B cell (primary cell): ENCODE measurements at regions not wholly inside any gene's neighbourhood (a gene's known extent, or its start where the extent isn't known, plus 50 kb on each side); places are given as distances from the start of the nearest gene placed in this dataset.

Experiments
- ATAC-seq: fragments of 200-7000 bp; cut with Tn5 transposase; one replicate; pipeline ENCODE4 v1.10.0; 2021; ENCODE audit warnings: low read depth, mild to moderate bottlenecking, moderate number of reproducible peaks, moderate library complexity
- CTCF ChIA-PET: fragments of 350-600 bp; sonication (Branson Sonifier 250); formaldehyde crosslinking; loops from one replicate; lab custom pipeline; 2021; ENCODE audit warnings: antibody characterized with exemption, inconsistent platforms; lab: Charles Lee
- POLR2A ChIA-PET: fragments of 350-600 bp; sonication (Branson Sonifier 250); formaldehyde crosslinking; loops from one replicate; lab custom pipeline; 2021; ENCODE audit warnings: antibody characterized with exemption; lab: Charles Lee
- DNase-seq: peaks from one replicate; pipeline ENCODE4 v3.0.0; 2013
- H2AFZ ChIP-seq: 2 replicates; pipeline ENCODE4 v1.6.1; 2012; ENCODE audit warnings: mild to moderate bottlenecking, low read depth, low read length; ENCODE audit not compliant: insufficient read depth, poor library complexity, severe bottlenecking
- H3K27ac ChIP-seq, 2 donors: 1 replicate in 1 of 2; 2 replicates in 1 of 2; pipeline ENCODE4 v1.5.1; 2012 to 2013; ENCODE audit warnings: low read length in 2 of 2, mild to moderate bottlenecking in 2 of 2, moderate library complexity in 1 of 2
- H3K27me3 ChIP-seq, 4 experiments: fragments of 200-600 bp in 1 of 4; sonication (generic) in 1 of 4; replicated peaks in 1 of 4; 1 replicate in 2 of 4; 2 replicates in 2 of 4; pipeline versions ENCODE4 v1.6.1 to v1.7.0; 2013 to 2016; ENCODE audit warnings: low read length in 3 of 4, mild to moderate bottlenecking in 2 of 4, mixed read lengths in 1 of 4, moderate library complexity in 1 of 4; ENCODE audit not compliant: insufficient read depth in 4 of 4, control insufficient read depth in 3 of 4; ENCODE audit errors: control extremely low read depth in 1 of 4
- H3K36me3 ChIP-seq, 2 experiments: replicated peaks in 1 of 2; 1 replicate in 1 of 2; 2 replicates in 1 of 2; pipeline versions ENCODE4 v1.6.1 to v1.7.1; 2013; ENCODE audit warnings: low read length in 1 of 2; ENCODE audit not compliant: insufficient read depth in 2 of 2, control insufficient read depth in 1 of 2; ENCODE audit errors: control extremely low read depth in 1 of 2, extremely low read depth in 1 of 2
- H3K4me1 ChIP-seq, 2 donors: fragments of 200-600 bp in 1 of 2; sonication (generic) in 1 of 2; 1 replicate in 1 of 2; 2 replicates in 1 of 2; pipeline versions ENCODE4 v1.5.1 to v1.6.1; 2013 to 2017; ENCODE audit warnings: low read length in 2 of 2; ENCODE audit not compliant: control insufficient read depth in 2 of 2, insufficient read depth in 2 of 2
- H3K4me2 ChIP-seq: replicated peaks from 2 replicates; pipeline ENCODE3; 2012; ENCODE audit warnings: mild to moderate bottlenecking, low read depth, low read length; ENCODE audit not compliant: poor library complexity, severe bottlenecking
- H3K4me3 ChIP-seq, 5 experiments: fragments of 200-600 bp in 1 of 5; sonication (generic) in 1 of 5; 1 replicate in 3 of 5; 2 replicates in 2 of 5; pipeline versions ENCODE4 v1.5.1 to v1.7.0; 2011 to 2016; ENCODE audit warnings: low read length in 4 of 5, mild to moderate bottlenecking in 4 of 5, low read depth in 2 of 5, control low read depth in 1 of 5, moderate library complexity in 1 of 5; ENCODE audit not compliant: insufficient read depth in 1 of 5; ENCODE audit errors: control extremely low read depth in 1 of 5, extremely low read depth in 1 of 5
- H3K79me2 ChIP-seq: fragments of 200-600 bp; sonication (generic); one replicate; pipeline ENCODE4 v1.6.0; 2016; ENCODE audit warnings: low read length; ENCODE audit not compliant: control insufficient read depth, insufficient read depth
- H3K9ac ChIP-seq: fragments of 200-600 bp; sonication (generic); 2 replicates; pipeline ENCODE4 v1.6.1; 2017; ENCODE audit warnings: mild to moderate bottlenecking, low read length, moderate library complexity
- H3K9me3 ChIP-seq, 3 donors: one replicate each; pipeline versions ENCODE4 v1.6.1 to v1.7.1; 2013; ENCODE audit warnings: low read length in 2 of 3; ENCODE audit not compliant: control insufficient read depth in 2 of 3, insufficient read depth in 1 of 3; ENCODE audit errors: control extremely low read depth in 1 of 3
- H4K20me1 ChIP-seq: 2 replicates; pipeline ENCODE4 v1.6.0; 2012; ENCODE audit warnings: mild to moderate bottlenecking, low read length; ENCODE audit not compliant: insufficient read depth, control insufficient read depth, poor library complexity, severe bottlenecking
- H3K27ac Mint-ChIP-seq: one replicate; pipeline ENCODE4 v1.8.0; 2021; ENCODE audit warnings: mixed read lengths
- H3K27me3 Mint-ChIP-seq: one replicate; pipeline ENCODE4 v1.8.0; 2021; ENCODE audit warnings: mixed read lengths
- H3K4me1 Mint-ChIP-seq: one replicate; pipeline ENCODE4 v1.8.0; 2021; ENCODE audit warnings: mixed read lengths
- H3K4me3 Mint-ChIP-seq: one replicate; pipeline ENCODE4 v1.8.0; 2021; ENCODE audit warnings: mixed read lengths
- H3K9me3 Mint-ChIP-seq: one replicate; pipeline ENCODE4 v1.8.0; 2022; ENCODE audit warnings: mixed read lengths; ENCODE audit not compliant: insufficient read depth
- EZH2 ChIP-seq: IDR thresholded peaks from 2 replicates; pipeline ENCODE4 v1.6.1; 2012; ENCODE audit warnings: borderline replicate concordance, low read depth, mild to moderate bottlenecking, moderate library complexity, low read length; ENCODE audit not compliant: insufficient read depth, poor library complexity, severe bottlenecking
- WGBS: methylation state at CpG from one replicate; pipeline ENCODE4 v1.1.5; 2013; ENCODE audit warnings: missing lambda C conversion rate; ENCODE audit not compliant: insufficient coverage; 5-methylcytosine and 5-hydroxymethylcytosine counted together
- intact Hi-C: fragments of 100-400 bp; cut with micrococcal nuclease; formaldehyde crosslinking; loops from one replicate; pipeline ENCODE4 v1.10.0; 2022
- TF ChIP-seq, protein P1 (sequence below): fragments of 200-600 bp; IDR thresholded peaks from one replicate; pipeline ENCODE4 v1.8.0; 2022; ENCODE audit warnings: antibody characterized with exemption, mild to moderate bottlenecking

DNA sequence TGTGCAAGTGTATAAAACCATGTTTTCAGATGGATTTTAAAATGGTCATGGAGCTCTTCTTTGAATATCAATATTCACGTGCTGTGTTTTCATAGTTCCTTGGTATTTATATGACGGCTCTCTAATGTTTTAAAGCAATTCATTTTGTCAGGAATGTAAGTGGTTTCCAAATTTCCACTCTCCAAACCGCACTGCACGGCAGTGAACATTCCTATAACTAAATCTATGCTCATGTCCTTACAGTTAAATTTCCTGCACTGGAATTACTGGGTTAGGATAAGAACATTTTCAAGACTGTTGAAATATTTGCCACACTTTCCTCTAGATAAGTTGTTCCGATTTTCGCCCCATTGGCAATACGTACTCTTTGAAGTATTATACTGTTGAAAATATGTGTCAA lies 398.9 kb downstream of the PMP22 start:
- no peak overlapping the region for H3K4me3 ChIP-seq
- Mint-ChIP-seq H3K27ac (no peak overlapping the region), H3K4me3 (no peak overlapping the region), H3K27me3 (peaks cover 10% of the 10 kb centered on the region), H3K4me1 (no peaks in the 10 kb centered on the region), H3K9me3 (peaks cover 2% of the 10 kb centered on the region)
- no CpG with 5 or more reads among the region's 7 CpGs for WGBS
- H3K36me3 ChIP-seq, result no peaks in the 10 kb centered on the region
- ATAC-seq, result no peak
- H3K79me2 ChIP-seq, result no peaks in the 10 kb centered on the region
- ChIA-PET CTCF (no interaction called here), POLR2A (no interaction called here)
- H3K27me3 ChIP-seq, result peaks cover 0 to 2% (median 0%) of the 10 kb centered on the region in 4 experiments
- H3K9ac ChIP-seq, result no peak overlapping the region
- H2AFZ ChIP-seq, result no peak overlapping the region
- no peaks in the 10 kb centered on the region for H4K20me1 ChIP-seq
- TF ChIP-seq EZH2, result no peak
- TF ChIP-seq, protein P1, sequence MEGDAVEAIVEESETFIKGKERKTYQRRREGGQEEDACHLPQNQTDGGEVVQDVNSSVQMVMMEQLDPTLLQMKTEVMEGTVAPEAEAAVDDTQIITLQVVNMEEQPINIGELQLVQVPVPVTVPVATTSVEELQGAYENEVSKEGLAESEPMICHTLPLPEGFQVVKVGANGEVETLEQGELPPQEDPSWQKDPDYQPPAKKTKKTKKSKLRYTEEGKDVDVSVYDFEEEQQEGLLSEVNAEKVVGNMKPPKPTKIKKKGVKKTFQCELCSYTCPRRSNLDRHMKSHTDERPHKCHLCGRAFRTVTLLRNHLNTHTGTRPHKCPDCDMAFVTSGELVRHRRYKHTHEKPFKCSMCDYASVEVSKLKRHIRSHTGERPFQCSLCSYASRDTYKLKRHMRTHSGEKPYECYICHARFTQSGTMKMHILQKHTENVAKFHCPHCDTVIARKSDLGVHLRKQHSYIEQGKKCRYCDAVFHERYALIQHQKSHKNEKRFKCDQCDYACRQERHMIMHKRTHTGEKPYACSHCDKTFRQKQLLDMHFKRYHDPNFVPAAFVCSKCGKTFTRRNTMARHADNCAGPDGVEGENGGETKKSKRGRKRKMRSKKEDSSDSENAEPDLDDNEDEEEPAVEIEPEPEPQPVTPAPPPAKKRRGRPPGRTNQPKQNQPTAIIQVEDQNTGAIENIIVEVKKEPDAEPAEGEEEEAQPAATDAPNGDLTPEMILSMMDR, result no peak
- intact Hi-C loops, result no loop called here
- no peak overlapping the region for H3K27ac ChIP-seq
- no peak for DNase-seq
- no peaks in the 10 kb centered on the region for H3K4me1 ChIP-seq
- no peak overlapping the region for H3K4me2 ChIP-seq
- peaks cover 0 to 4% (median 0%) of the 10 kb centered on the region in 3 donors for H3K9me3 ChIP-seq

DNA sequence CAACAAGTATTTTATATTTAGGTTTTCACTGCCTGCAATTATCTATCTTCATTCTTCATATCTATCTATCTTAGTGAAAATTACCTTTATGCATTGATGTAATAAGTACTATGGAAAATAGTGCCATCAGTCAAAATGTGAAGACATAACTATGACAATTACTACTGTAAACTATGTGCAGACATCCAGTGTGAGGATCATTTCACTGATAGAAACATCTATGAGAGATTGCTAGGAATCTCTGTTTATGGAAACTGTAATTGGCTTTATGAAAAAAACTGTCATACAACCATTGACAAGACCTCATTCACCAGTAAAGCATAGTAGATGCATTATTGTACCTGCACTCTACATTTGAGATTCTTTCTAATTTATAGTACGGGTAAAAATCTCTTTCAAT lies 401.0 kb downstream of the PMP22 start:
- no peak overlapping the region for H3K27ac ChIP-seq
- no peaks in the 10 kb centered on the region for H3K79me2 ChIP-seq
- no peaks in the 10 kb centered on the region for H3K36me3 ChIP-seq
- no peaks in the 10 kb centered on the region for H3K4me1 Mint-ChIP-seq
- no peak overlapping the region for H3K9ac ChIP-seq
- H2AFZ ChIP-seq, result no peak overlapping the region
- DNase-seq (no peak), ATAC-seq (no peak)
- H3K27ac Mint-ChIP-seq, result no peak overlapping the region
- no peak overlapping the region for H3K4me2 ChIP-seq
- H4K20me1 ChIP-seq, result no peaks in the 10 kb centered on the region
- no peaks in the 10 kb centered on the region for H3K9me3 ChIP-seq
- ChIA-PET CTCF (no interaction called here), POLR2A (no interaction called here)
- no peak overlapping the region for H3K4me3 ChIP-seq
- no peak overlapping the region for H3K4me3 Mint-ChIP-seq
- TF ChIP-seq, protein P1, result no peak
- TF ChIP-seq EZH2, result no peak
- H3K4me1 ChIP-seq, result no peaks in the 10 kb centered on the region
- peaks cover 14% of the 10 kb centered on the region for H3K27me3 Mint-ChIP-seq
- peaks cover 0 to 2% (median 0%) of the 10 kb centered on the region in 4 experiments for H3K27me3 ChIP-seq
- peaks cover 2% of the 10 kb centered on the region for H3K9me3 Mint-ChIP-seq
- intact Hi-C loops, result no loop called here
- WGBS, result no CpG with 5 or more reads among the region's 1 CpG
